ENCODE measurements at regions not wholly inside any gene's neighbourhood (a gene's known extent, or its start where the extent isn't known, plus 50 kb on each side); places are given as distances from the start of the nearest gene placed in this dataset.
A peak's percentile ranks its signal among the peaks of the same experiment; 100 is the strongest.
"Not testable (repeated sequence)": the region's sequence is repeated elsewhere in the genome, so short reads cannot be mapped to it uniquely, and the experiment has no call there.

GRCh38 chrX:55867181-55867651, 149.7 kb downstream of the RRAGB start:
- BruUV-seq (replicated peaks), result no TSS peak
- Histone ChIP-seq H3K9me3 (ENCODE audit: low read length) (no peaks in the 10 kb centered on the region), H4K20me1 (ENCODE audit: low read length) (no peaks in the 10 kb centered on the region), H3K4me3 (ENCODE audit: low read length) (no peak overlapping the region), H3K27ac (ENCODE audit: low read length) (no peak overlapping the region), H3K79me2 (ENCODE audit: low read length) (no peaks in the 10 kb centered on the region), H2AFZ (ENCODE audit: low read length) (no peak overlapping the region), H3K4me1 (ENCODE audit: insufficient read depth, low read length) (no peaks in the 10 kb centered on the region), H3K4me2 (ENCODE audit: low read length) (no peak overlapping the region), H3F3A (ENCODE audit: low read length, unreplicated experiment) (no peaks in the 10 kb centered on the region), H3K27me3 (ENCODE audit: low read length) (no peaks in the 10 kb centered on the region), H3K9ac (ENCODE audit: low read length) (no peak overlapping the region), H3K9me2 (replicated peaks; ENCODE audit: low read length) (no peaks in the 10 kb centered on the region), H3K36me3 (ENCODE audit: low read depth, low read length) (no peaks in the 10 kb centered on the region)
- POLR2A ChIA-PET (ENCODE audit: unreplicated experiment), result no interaction called here
- ATAC-seq (no peak), DNase-seq (peak; percentile 35)
- intact Hi-C loops (cut with micrococcal nuclease), result no loop called here
- CTCF ChIA-PET, result no interaction called here
- TF ChIP-seq CTCF (conservative IDR thresholded peaks at IDR 0.05; ENCODE audit: low read depth, low read length) (no peak), EZH2phosphoT487 (IDR thresholded peaks at IDR 0.05; ENCODE audit: borderline replicate concordance, low read length) (no peak), EZH2 (IDR thresholded peaks at IDR 0.05; ENCODE audit: low read length, unreplicated experiment) (no peak)

- Histone ChIP-seq H3F3A (ENCODE audit: low read length, unreplicated experiment) (no peaks in the 10 kb centered on the region), H2AFZ (ENCODE audit: low read length) (no peak overlapping the region), H3K36me3 (ENCODE audit: low read depth, low read length) (no peaks in the 10 kb centered on the region), H3K9ac (ENCODE audit: low read length) (no peak overlapping the region), H3K4me3 (ENCODE audit: low read length) (no peak overlapping the region), H3K9me2 (replicated peaks; ENCODE audit: low read length) (no peaks in the 10 kb centered on the region), H3K79me2 (ENCODE audit: low read length) (no peaks in the 10 kb centered on the region), H3K4me1 (ENCODE audit: insufficient read depth, low read length) (no peaks in the 10 kb centered on the region), H3K27me3 (ENCODE audit: low read length) (no peaks in the 10 kb centered on the region), H3K9me3 (ENCODE audit: low read length) (no peaks in the 10 kb centered on the region), H4K20me1 (ENCODE audit: low read length) (no peaks in the 10 kb centered on the region), H3K27ac (ENCODE audit: low read length) (no peak overlapping the region), H3K4me2 (ENCODE audit: low read length) (no peak overlapping the region)
- no peak for DNase-seq
- BruUV-seq (replicated peaks), result no TSS peak
- intact Hi-C loops (cut with micrococcal nuclease), result no loop called here
- no peak for ATAC-seq
- POLR2A ChIA-PET (ENCODE audit: unreplicated experiment), result no interaction called here
- CTCF ChIA-PET, result no interaction called here
- TF ChIP-seq EZH2 (IDR thresholded peaks at IDR 0.05; ENCODE audit: low read length, unreplicated experiment) (no peak), CTCF (conservative IDR thresholded peaks at IDR 0.05; ENCODE audit: low read depth, low read length) (no peak), EZH2phosphoT487 (IDR thresholded peaks at IDR 0.05; ENCODE audit: borderline replicate concordance, low read length) (no peak)
Measured at GRCh38 chrX:55867708-55868107, 150.2 kb downstream of the RRAGB start.

GRCh38 chrX:55874807-55875206, 157.3 kb downstream of the RRAGB start:
- H2AFZ ChIP-seq (ENCODE audit: low read length), result no peak overlapping the region
- ATAC-seq (no peak), DNase-seq (no peak)
- no peaks in the 10 kb centered on the region for H3K27me3 ChIP-seq (ENCODE audit: low read length)
- H3K79me2 ChIP-seq (ENCODE audit: low read length), result no peaks in the 10 kb centered on the region
- no peak overlapping the region for H3K4me2 ChIP-seq (ENCODE audit: low read length)
- no peaks in the 10 kb centered on the region for H3K4me1 ChIP-seq (ENCODE audit: insufficient read depth, low read length)
- H3K9me3 ChIP-seq (ENCODE audit: low read length), result no peaks in the 10 kb centered on the region
- no peak overlapping the region for H3K4me3 ChIP-seq (ENCODE audit: low read length)
- no peaks in the 10 kb centered on the region for H3K36me3 ChIP-seq (ENCODE audit: low read depth, low read length)
- no peak overlapping the region for H3K9ac ChIP-seq (ENCODE audit: low read length)
- intact Hi-C loops (cut with micrococcal nuclease), result no loop called here
- H4K20me1 ChIP-seq (ENCODE audit: low read length), result no peaks in the 10 kb centered on the region
- no peaks in the 10 kb centered on the region for H3F3A ChIP-seq (ENCODE audit: low read length, unreplicated experiment)
- POLR2A ChIA-PET (ENCODE audit: unreplicated experiment), result no interaction called here
- H3K27ac ChIP-seq (ENCODE audit: low read length), result no peak overlapping the region
- no peak for TF ChIP-seq EZH2phosphoT487 (IDR thresholded peaks at IDR 0.05; ENCODE audit: borderline replicate concordance, low read length)
- no peak for TF ChIP-seq CTCF (conservative IDR thresholded peaks at IDR 0.05; ENCODE audit: low read depth, low read length)
- TF ChIP-seq EZH2 (IDR thresholded peaks at IDR 0.05; ENCODE audit: low read length, unreplicated experiment), result no peak
- no TSS peak for BruUV-seq (replicated peaks)
- CTCF ChIA-PET, result no interaction called here
- H3K9me2 ChIP-seq (replicated peaks; ENCODE audit: low read length), result no peaks in the 10 kb centered on the region

GRCh38 chrX:55883541-55883940, 166.0 kb downstream of the RRAGB start:
- H3K9me2 ChIP-seq (replicated peaks; ENCODE audit: low read length); CTCF ChIA-PET; intact Hi-C loops (cut with micrococcal nuclease); H3K4me1 ChIP-seq (ENCODE audit: insufficient read depth, low read length); BruUV-seq (replicated peaks); H3K9me3 ChIP-seq (ENCODE audit: low read length); H2AFZ ChIP-seq (ENCODE audit: low read length); H3K9ac ChIP-seq (ENCODE audit: low read length); H3K4me2 ChIP-seq (ENCODE audit: low read length); ATAC-seq; H3K79me2 ChIP-seq (ENCODE audit: low read length); H3K4me3 ChIP-seq (ENCODE audit: low read length); H3K27me3 ChIP-seq (ENCODE audit: low read length); H3K27ac ChIP-seq (ENCODE audit: low read length); H4K20me1 ChIP-seq (ENCODE audit: low read length); POLR2A ChIA-PET (ENCODE audit: unreplicated experiment); DNase-seq; H3K36me3 ChIP-seq (ENCODE audit: low read depth, low read length); H3F3A ChIP-seq (ENCODE audit: low read length, unreplicated experiment): not testable (repeated sequence)

Data from PC-3 (cell line).